ENCODE measurements at regions not wholly inside any gene's neighbourhood (a gene's known extent, or its start where the extent isn't known, plus 50 kb on each side); places are given as distances from the start of the nearest gene placed in this dataset.

- TF ChIP-seq, protein P1, sequence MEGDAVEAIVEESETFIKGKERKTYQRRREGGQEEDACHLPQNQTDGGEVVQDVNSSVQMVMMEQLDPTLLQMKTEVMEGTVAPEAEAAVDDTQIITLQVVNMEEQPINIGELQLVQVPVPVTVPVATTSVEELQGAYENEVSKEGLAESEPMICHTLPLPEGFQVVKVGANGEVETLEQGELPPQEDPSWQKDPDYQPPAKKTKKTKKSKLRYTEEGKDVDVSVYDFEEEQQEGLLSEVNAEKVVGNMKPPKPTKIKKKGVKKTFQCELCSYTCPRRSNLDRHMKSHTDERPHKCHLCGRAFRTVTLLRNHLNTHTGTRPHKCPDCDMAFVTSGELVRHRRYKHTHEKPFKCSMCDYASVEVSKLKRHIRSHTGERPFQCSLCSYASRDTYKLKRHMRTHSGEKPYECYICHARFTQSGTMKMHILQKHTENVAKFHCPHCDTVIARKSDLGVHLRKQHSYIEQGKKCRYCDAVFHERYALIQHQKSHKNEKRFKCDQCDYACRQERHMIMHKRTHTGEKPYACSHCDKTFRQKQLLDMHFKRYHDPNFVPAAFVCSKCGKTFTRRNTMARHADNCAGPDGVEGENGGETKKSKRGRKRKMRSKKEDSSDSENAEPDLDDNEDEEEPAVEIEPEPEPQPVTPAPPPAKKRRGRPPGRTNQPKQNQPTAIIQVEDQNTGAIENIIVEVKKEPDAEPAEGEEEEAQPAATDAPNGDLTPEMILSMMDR (IDR thresholded peaks at IDR 0.05) = no peak
- no peak for TF ChIP-seq POLR2A (IDR thresholded peaks at IDR 0.05)
Observed at GRCh38 chr18:30044496-30044895, 998.0 kb downstream of the DSC3 start.

Measured in lower leg skin (tissue), 3 donors.